MM.1S (cell line): ENCODE measurements at regions not wholly inside any gene's neighbourhood (a gene's known extent, or its start where the extent isn't known, plus 50 kb on each side); places are given as distances from the start of the nearest gene placed in this dataset.

ENCODE experiments used
- DNase-seq: peaks from one replicate; pipeline ENCODE4 v3.0.0-alpha.2; 2015
- H2AFZ ChIP-seq: fragments of 300-600 bp; sonication (generic); 2 replicates; pipeline ENCODE4 v1.6.0; 2016; ENCODE audit warnings: antibody characterized with exemption, low read length
- H3F3A ChIP-seq: fragments of 300-600 bp; sonication (generic); 2 replicates; pipeline ENCODE4 v1.6.1; 2016; ENCODE audit warnings: mild to moderate bottlenecking, antibody characterized with exemption, low read length, moderate library complexity, mixed read lengths; ENCODE audit not compliant: insufficient read depth
- H3K27ac ChIP-seq: fragments of 300-600 bp; sonication (generic); 2 replicates; pipeline ENCODE4 v1.5.1; 2016; ENCODE audit warnings: mild to moderate bottlenecking, low read length
- H3K27me3 ChIP-seq: fragments of 300-600 bp; sonication (generic); replicated peaks from 2 replicates; pipeline ENCODE4 v1.6.0; 2016; ENCODE audit warnings: low read length; ENCODE audit not compliant: insufficient read depth
- H3K36me3 ChIP-seq: fragments of 300-600 bp; sonication (generic); replicated peaks from 2 replicates; pipeline ENCODE4 v1.6.1; 2016; ENCODE audit warnings: mild to moderate bottlenecking, low read length, mixed read lengths; ENCODE audit not compliant: insufficient read depth
- H3K4me1 ChIP-seq: fragments of 300-600 bp; sonication (generic); 2 replicates; pipeline ENCODE4 v1.6.1; 2016; ENCODE audit warnings: low read length, mixed read lengths
- H3K4me2 ChIP-seq: fragments of 300-600 bp; sonication (generic); 2 replicates; pipeline ENCODE4 v1.6.0; 2016; ENCODE audit warnings: low read depth, low read length
- H3K4me3 ChIP-seq: fragments of 300-600 bp; sonication (generic); 2 replicates; pipeline ENCODE4 v1.5.1; 2016; ENCODE audit warnings: low read length, mixed read lengths
- H3K79me2 ChIP-seq: fragments of 300-600 bp; sonication (generic); 2 replicates; pipeline ENCODE4 v1.6.1; 2016; ENCODE audit warnings: mixed run types, low read length, mixed read lengths
- H3K9ac ChIP-seq: fragments of 300-600 bp; sonication (generic); 2 replicates; pipeline ENCODE4 v1.6.1; 2016; ENCODE audit warnings: low read length, mixed read lengths
- H3K9me2 ChIP-seq: fragments of 300-600 bp; sonication (generic); replicated peaks from 2 replicates; pipeline ENCODE4 v1.6.1; 2016; ENCODE audit warnings: mild to moderate bottlenecking, low read length, mixed read lengths; ENCODE audit not compliant: insufficient read depth
- H3K9me3 ChIP-seq: fragments of 300-600 bp; sonication (generic); replicated peaks from 2 replicates; pipeline ENCODE4 v1.6.1; 2016; ENCODE audit warnings: mild to moderate bottlenecking, low read length, mixed read lengths; ENCODE audit not compliant: insufficient read depth
- H4K20me1 ChIP-seq: fragments of 300-600 bp; sonication (generic); 2 replicates; pipeline ENCODE4 v1.6.1; 2016; ENCODE audit warnings: mild to moderate bottlenecking, low read length, moderate library complexity, mixed read lengths; ENCODE audit not compliant: insufficient read depth
- EZH2 ChIP-seq: fragments of 300-600 bp; sonication (generic); optimal IDR thresholded peaks from 2 replicates; pipeline ENCODE3; 2017; ENCODE audit warnings: low read depth, mild to moderate bottlenecking, antibody characterized with exemption, low read length, mixed read lengths
- EZH2phosphoT487 ChIP-seq: fragments of 300-600 bp; sonication (generic); IDR thresholded peaks from 2 replicates; pipeline ENCODE4 v1.6.1; 2018; ENCODE audit warnings: antibody characterized with exemption, low read length
- TF ChIP-seq, protein P1 (sequence below): fragments of 300-600 bp; sonication (generic); IDR thresholded peaks from 2 replicates; pipeline ENCODE4 v1.5.1; 2016; ENCODE audit warnings: antibody characterized with exemption, low read length, mixed read lengths

DNA sequence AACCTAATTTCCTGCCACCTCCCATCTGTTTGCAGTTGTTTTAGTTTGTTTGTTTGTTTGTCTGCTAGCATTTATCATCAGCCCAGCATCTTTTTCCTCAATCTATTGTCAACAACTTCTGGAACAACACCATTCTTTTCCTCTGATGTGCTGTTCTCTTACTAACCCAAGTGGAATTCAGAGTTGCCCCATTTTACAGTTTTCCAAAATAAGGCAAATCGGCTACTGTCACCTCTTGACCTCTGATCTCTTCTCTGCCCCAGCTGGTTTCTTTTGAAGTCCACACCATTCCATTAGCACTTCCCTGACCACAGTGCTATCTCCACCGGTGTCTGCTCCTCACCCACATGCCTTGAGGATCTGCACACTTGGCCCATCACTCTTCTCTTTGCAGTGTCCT, 102.4 kb downstream of the EFNB2 start:
- Histone ChIP-seq H3K79me2 (no peaks in the 10 kb centered on the region), H4K20me1 (no peaks in the 10 kb centered on the region), H3K9me3 (no peaks in the 10 kb centered on the region), H2AFZ (no peak overlapping the region), H3K9ac (no peak overlapping the region), H3F3A (no peaks in the 10 kb centered on the region), H3K4me1 (no peaks in the 10 kb centered on the region), H3K4me2 (no peak overlapping the region), H3K36me3 (no peaks in the 10 kb centered on the region), H3K9me2 (no peaks in the 10 kb centered on the region), H3K27me3 (no peaks in the 10 kb centered on the region), H3K4me3 (no peak overlapping the region), H3K27ac (no peak overlapping the region)
- no peak for DNase-seq
- TF ChIP-seq EZH2 (no peak), EZH2phosphoT487 (no peak)
- TF ChIP-seq, protein P1, sequence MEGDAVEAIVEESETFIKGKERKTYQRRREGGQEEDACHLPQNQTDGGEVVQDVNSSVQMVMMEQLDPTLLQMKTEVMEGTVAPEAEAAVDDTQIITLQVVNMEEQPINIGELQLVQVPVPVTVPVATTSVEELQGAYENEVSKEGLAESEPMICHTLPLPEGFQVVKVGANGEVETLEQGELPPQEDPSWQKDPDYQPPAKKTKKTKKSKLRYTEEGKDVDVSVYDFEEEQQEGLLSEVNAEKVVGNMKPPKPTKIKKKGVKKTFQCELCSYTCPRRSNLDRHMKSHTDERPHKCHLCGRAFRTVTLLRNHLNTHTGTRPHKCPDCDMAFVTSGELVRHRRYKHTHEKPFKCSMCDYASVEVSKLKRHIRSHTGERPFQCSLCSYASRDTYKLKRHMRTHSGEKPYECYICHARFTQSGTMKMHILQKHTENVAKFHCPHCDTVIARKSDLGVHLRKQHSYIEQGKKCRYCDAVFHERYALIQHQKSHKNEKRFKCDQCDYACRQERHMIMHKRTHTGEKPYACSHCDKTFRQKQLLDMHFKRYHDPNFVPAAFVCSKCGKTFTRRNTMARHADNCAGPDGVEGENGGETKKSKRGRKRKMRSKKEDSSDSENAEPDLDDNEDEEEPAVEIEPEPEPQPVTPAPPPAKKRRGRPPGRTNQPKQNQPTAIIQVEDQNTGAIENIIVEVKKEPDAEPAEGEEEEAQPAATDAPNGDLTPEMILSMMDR: no peak

DNA sequence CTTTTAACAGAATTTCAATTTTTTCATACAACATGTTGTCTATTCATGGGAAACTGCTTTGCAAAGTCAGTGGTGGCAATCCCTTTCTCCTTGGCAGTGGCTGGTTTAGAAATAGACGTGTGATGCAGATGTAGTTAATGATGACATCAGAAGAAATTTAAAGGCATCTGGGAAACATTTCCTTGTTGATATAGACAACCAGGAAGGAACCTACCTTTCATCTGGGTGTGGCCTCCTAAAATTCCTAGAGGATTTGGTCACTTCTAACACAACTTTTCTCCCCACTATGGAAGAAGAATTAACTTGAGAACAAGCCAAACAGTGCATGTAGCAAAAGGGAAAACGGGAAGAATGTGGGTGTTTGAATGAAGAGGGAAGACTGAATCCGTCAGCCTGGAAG, 102.8 kb downstream of the EFNB2 start:
- H3K9me3 ChIP-seq: no peaks in the 10 kb centered on the region
- no peak overlapping the region for H3K4me3 ChIP-seq
- no peaks in the 10 kb centered on the region for H4K20me1 ChIP-seq
- no peaks in the 10 kb centered on the region for H3K79me2 ChIP-seq
- no peak overlapping the region for H3K4me2 ChIP-seq
- TF ChIP-seq EZH2: no peak
- TF ChIP-seq, protein P1: no peak
- no peak for TF ChIP-seq EZH2phosphoT487
- DNase-seq: no peak
- no peaks in the 10 kb centered on the region for H3K27me3 ChIP-seq
- no peaks in the 10 kb centered on the region for H3F3A ChIP-seq
- H3K9me2 ChIP-seq: no peaks in the 10 kb centered on the region
- no peak overlapping the region for H3K9ac ChIP-seq
- no peak overlapping the region for H3K27ac ChIP-seq
- H3K4me1 ChIP-seq: no peaks in the 10 kb centered on the region
- no peaks in the 10 kb centered on the region for H3K36me3 ChIP-seq
- H2AFZ ChIP-seq: no peak overlapping the region

DNA sequence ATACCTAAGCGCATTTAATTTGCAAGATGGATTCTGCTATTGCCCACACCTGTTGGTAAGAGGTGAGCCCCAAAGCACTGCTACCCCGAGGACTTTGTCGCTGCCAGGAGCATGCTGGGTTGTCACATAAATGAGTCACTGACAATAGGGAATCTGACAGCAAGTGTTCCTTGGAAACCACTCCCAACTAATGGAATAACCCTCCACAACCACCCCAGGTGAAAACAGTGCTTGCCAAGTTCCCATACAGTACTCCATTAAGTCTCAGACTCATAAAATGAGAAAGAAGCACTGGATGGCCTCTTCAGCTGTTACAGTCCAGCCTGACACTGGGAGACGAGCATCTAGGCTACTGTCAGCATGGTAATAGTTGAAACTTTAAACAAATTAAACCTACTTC, 108.6 kb downstream of the EFNB2 start:
- H2AFZ ChIP-seq: no peak overlapping the region
- DNase-seq: no peak
- TF ChIP-seq EZH2phosphoT487 (no peak), EZH2 (no peak)
- TF ChIP-seq, protein P1: no peak
- no peaks in the 10 kb centered on the region for H3K9me3 ChIP-seq
- no peak overlapping the region for H3K27ac ChIP-seq
- no peaks in the 10 kb centered on the region for H3F3A ChIP-seq
- H3K9ac ChIP-seq: no peak overlapping the region
- no peaks in the 10 kb centered on the region for H4K20me1 ChIP-seq
- H3K36me3 ChIP-seq: no peaks in the 10 kb centered on the region
- no peaks in the 10 kb centered on the region for H3K79me2 ChIP-seq
- no peaks in the 10 kb centered on the region for H3K27me3 ChIP-seq
- H3K4me1 ChIP-seq: no peaks in the 10 kb centered on the region
- H3K4me3 ChIP-seq: no peak overlapping the region
- H3K9me2 ChIP-seq: no peaks in the 10 kb centered on the region
- no peak overlapping the region for H3K4me2 ChIP-seq
